Fibroblast of lung (primary cell): ENCODE measurements at regions not wholly inside any gene's neighbourhood (a gene's known extent, or its start where the extent isn't known, plus 50 kb on each side); places are given as distances from the start of the nearest gene placed in this dataset.

Experiments used
- EZH2 ChIP-seq: IDR thresholded peaks from 2 replicates; pipeline ENCODE4 v1.5.1; 2012; ENCODE audit warnings: low read length, control low read depth, mild to moderate bottlenecking; ENCODE audit errors: missing control alignments
- TF ChIP-seq, protein P1 (sequence below), 2 donors: IDR thresholded peaks in 1 of 2; conservative IDR thresholded peaks in 1 of 2; 1 replicate in 1 of 2; 2 replicates in 1 of 2; pipeline ENCODE4 v1.5.1; 2011 to 2012; ENCODE audit warnings: low read length in 2 of 2, control low read depth in 1 of 2, inconsistent platforms in 1 of 2, low read depth in 1 of 2, mild to moderate bottlenecking in 1 of 2

DNA sequence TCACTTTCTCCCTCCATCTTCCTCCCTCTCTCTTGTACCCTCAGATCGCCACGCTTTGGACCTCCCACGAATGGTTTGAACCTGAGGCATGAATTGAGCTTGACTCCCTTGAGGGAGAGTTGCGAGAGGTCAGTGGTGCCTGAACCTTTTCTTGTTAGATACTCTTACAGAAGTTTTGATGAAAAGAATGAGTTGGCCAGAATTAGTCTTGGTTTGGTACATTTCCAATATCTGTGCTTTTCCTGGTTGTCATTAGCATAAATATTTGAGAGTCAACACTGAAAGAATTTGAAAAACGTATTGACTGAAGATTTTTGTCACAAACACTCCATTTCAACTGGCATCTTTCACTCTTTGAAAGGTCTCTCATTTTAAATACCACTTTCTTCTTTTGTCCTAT lies 510.6 kb upstream of the DIPK2B start:
- TF ChIP-seq EZH2, result no peak
- TF ChIP-seq, protein P1, sequence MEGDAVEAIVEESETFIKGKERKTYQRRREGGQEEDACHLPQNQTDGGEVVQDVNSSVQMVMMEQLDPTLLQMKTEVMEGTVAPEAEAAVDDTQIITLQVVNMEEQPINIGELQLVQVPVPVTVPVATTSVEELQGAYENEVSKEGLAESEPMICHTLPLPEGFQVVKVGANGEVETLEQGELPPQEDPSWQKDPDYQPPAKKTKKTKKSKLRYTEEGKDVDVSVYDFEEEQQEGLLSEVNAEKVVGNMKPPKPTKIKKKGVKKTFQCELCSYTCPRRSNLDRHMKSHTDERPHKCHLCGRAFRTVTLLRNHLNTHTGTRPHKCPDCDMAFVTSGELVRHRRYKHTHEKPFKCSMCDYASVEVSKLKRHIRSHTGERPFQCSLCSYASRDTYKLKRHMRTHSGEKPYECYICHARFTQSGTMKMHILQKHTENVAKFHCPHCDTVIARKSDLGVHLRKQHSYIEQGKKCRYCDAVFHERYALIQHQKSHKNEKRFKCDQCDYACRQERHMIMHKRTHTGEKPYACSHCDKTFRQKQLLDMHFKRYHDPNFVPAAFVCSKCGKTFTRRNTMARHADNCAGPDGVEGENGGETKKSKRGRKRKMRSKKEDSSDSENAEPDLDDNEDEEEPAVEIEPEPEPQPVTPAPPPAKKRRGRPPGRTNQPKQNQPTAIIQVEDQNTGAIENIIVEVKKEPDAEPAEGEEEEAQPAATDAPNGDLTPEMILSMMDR (conservative IDR thresholded peaks at IDR 0.05 in 1 of 2, IDR thresholded peaks at IDR 0.05 in 1 of 2; ENCODE audit: low read depth in 1 of 2, low read length in 2 of 2), result no peak
